Kidney (tissue), 13 donors: ENCODE measurements at regions not wholly inside any gene's neighbourhood (a gene's known extent, or its start where the extent isn't known, plus 50 kb on each side); places are given as distances from the start of the nearest gene placed in this dataset.

ENCODE experiments used
- DNase-seq, 5 donors: peaks; one replicate each; pipeline ENCODE4 v3.0.0-alpha.2; 2013 to 2020
- FAIRE-seq: peaks from 2 replicates; lab custom pipeline; 2012; peaks lifted over from hg19 to GRCh38; lab: Jason Lieb, UNC
- H3K27ac ChIP-seq, 2 donors: one replicate each; pipeline ENCODE4 v1.7.0; 2013; ENCODE audit warnings: low read depth in 2 of 2, low read length in 2 of 2, inconsistent platforms in 1 of 2
- H3K27me3 ChIP-seq: one replicate; pipeline ENCODE4 v1.7.1; 2013; ENCODE audit warnings: low read length, inconsistent platforms; ENCODE audit not compliant: control insufficient read depth, insufficient read depth
- H3K36me3 ChIP-seq, 3 donors: one replicate each; pipeline versions ENCODE4 v1.7.0 to v1.7.1; 2013; ENCODE audit warnings: low read length in 3 of 3, control low read depth in 1 of 3, inconsistent platforms in 1 of 3; ENCODE audit not compliant: insufficient read depth in 3 of 3, control insufficient read depth in 2 of 3
- H3K4me1 ChIP-seq, 3 donors: one replicate each; pipeline versions ENCODE4 v1.7.0 to v1.7.1; 2013; ENCODE audit warnings: low read length in 3 of 3, inconsistent platforms in 1 of 3, low read depth in 1 of 3; ENCODE audit not compliant: control insufficient read depth in 2 of 3, insufficient read depth in 2 of 3
- H3K4me3 ChIP-seq, 3 donors: one replicate each; pipeline versions ENCODE4 v1.7.0 to v1.8.1; 2013; ENCODE audit warnings: low read length in 3 of 3, control low read depth in 1 of 3, inconsistent platforms in 1 of 3
- H3K9ac ChIP-seq, 3 donors: one replicate each; pipeline versions ENCODE4 v1.7.0 to v1.7.1; 2013; ENCODE audit warnings: low read length in 3 of 3, control low read depth in 1 of 3, inconsistent platforms in 1 of 3
- H3K9me3 ChIP-seq, 3 donors: one replicate each; pipeline versions ENCODE4 v1.7.0 to v1.7.1; 2013; ENCODE audit warnings: low read length in 3 of 3, control low read depth in 1 of 3, inconsistent platforms in 1 of 3; ENCODE audit not compliant: control insufficient read depth in 2 of 3, insufficient read depth in 1 of 3
- intact Hi-C: fragments of 100-400 bp; cut with DNase I; formaldehyde crosslinking; loops from one replicate; pipeline ENCODE4 v1.11.1; 2022
- TF ChIP-seq, protein P1 (sequence below): IDR thresholded peaks from 3 replicates; pipeline ENCODE4 v1.5.1; 2012; ENCODE audit warnings: mild to moderate bottlenecking, moderate library complexity, borderline replicate concordance; ENCODE audit not compliant: insufficient read depth; ENCODE audit errors: extremely low read depth
- donor health status: control.
- donor health status: control.
- donor health status: control.
- donor health status: control.
- donor health status: control.
- donor health status: DM: yes; HTN: yes; CAD: no.
- donor health status: Normal renal cell carcinoma (clear cell type).

DNA sequence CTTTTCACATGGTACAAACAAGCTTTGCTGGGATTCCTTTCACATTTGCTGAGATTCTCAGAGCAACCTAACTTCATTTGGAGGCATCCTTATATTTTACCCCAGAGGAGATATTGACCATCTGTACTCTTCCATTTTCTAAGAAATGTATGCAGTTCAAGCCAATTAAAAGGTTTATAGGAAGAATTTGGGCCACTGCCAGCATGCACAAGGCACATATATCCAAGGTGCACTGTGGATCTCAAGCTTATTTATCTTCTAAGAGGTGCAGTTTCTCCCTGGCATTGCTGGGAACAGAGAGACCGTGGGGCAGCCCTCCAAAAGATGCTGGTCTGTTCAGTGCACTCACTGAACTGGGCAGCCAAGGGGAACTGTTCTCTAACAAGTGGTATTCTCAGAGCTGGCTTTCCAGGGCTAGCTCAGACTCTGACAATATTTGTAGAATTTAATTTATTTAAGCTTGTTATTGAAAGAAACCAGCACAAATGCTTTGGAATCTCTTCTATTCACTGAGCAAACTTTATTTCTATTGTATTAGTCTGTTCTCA lies 213.3 kb downstream of the TENT4A start:
- H3K4me1 ChIP-seq = no peaks in the 10 kb centered on the region
- FAIRE-seq = no peak

DNA sequence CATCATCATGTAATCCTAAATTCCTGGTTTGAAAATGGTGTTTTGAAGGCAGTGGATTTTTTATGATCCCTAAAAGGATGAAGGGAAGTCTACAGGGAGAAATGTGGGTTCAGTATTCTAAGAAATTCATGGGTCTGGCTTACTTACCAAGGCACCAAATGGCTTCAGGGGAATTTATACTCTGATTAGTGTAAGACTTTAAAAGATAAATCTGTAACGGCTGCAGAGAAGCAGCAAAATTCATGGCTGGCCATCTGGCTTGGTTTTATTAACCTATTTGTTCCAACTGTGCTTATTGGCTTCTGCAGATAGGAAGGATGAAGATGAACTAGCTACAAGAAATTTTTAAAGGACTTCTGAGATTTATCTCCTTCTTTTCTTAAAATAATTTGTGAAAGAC lies 222.8 kb downstream of the TENT4A start:
- Histone ChIP-seq H3K4me1 (no peaks in the 10 kb centered on the region), H3K27ac (no peak overlapping the region), H3K9ac (no peak overlapping the region), H3K36me3 (no peaks in the 10 kb centered on the region), H3K9me3 (no peaks in the 10 kb centered on the region), H3K4me3 (no peak overlapping the region), H3K27me3 (no peaks in the 10 kb centered on the region)
- TF ChIP-seq, protein P1, sequence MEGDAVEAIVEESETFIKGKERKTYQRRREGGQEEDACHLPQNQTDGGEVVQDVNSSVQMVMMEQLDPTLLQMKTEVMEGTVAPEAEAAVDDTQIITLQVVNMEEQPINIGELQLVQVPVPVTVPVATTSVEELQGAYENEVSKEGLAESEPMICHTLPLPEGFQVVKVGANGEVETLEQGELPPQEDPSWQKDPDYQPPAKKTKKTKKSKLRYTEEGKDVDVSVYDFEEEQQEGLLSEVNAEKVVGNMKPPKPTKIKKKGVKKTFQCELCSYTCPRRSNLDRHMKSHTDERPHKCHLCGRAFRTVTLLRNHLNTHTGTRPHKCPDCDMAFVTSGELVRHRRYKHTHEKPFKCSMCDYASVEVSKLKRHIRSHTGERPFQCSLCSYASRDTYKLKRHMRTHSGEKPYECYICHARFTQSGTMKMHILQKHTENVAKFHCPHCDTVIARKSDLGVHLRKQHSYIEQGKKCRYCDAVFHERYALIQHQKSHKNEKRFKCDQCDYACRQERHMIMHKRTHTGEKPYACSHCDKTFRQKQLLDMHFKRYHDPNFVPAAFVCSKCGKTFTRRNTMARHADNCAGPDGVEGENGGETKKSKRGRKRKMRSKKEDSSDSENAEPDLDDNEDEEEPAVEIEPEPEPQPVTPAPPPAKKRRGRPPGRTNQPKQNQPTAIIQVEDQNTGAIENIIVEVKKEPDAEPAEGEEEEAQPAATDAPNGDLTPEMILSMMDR = no peak
- no peak for FAIRE-seq
- DNase-seq = no peak
- intact Hi-C loops = no loop called here

More for the DNA sequence above, 213.3 kb downstream of the TENT4A start:
- H3K27ac ChIP-seq = no peak overlapping the region
- DNase-seq = no peak
- no peaks in the 10 kb centered on the region for H3K36me3 ChIP-seq
- H3K9ac ChIP-seq = no peak overlapping the region
- TF ChIP-seq, protein P1 = no peak
- H3K27me3 ChIP-seq = no peaks in the 10 kb centered on the region
- no peaks in the 10 kb centered on the region for H3K9me3 ChIP-seq
- no peak overlapping the region for H3K4me3 ChIP-seq
- intact Hi-C loops = no loop called here

DNA sequence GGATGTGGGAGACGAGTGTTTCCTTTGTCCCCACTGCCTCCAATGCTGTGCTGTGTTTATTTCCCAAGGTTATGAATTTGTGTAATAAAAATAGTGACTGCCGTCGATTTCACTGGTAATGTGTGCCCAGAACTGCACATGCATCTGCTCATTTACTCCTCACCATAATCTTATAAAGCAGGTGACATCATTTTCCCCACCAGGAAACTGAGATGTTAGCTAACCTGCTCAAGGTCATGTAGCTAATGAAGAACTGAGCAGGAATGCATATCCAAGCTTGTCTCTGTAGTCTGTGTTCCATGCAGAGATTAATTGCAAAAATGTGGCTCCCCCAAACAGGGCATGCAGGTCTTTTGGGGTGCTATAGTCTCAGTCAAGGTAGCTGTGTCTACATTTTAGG lies 224.4 kb downstream of the TENT4A start:
- H3K4me1 ChIP-seq = no peaks in the 10 kb centered on the region
- DNase-seq (no peak), FAIRE-seq (no peak)
- H3K36me3 ChIP-seq = no peaks in the 10 kb centered on the region
- H3K27me3 ChIP-seq = no peaks in the 10 kb centered on the region
- no peak overlapping the region for H3K9ac ChIP-seq
- intact Hi-C loops = no loop called here
- TF ChIP-seq, protein P1 = no peak
- H3K9me3 ChIP-seq = no peaks in the 10 kb centered on the region
- no peak overlapping the region for H3K27ac ChIP-seq
- H3K4me3 ChIP-seq = no peak overlapping the region

DNA sequence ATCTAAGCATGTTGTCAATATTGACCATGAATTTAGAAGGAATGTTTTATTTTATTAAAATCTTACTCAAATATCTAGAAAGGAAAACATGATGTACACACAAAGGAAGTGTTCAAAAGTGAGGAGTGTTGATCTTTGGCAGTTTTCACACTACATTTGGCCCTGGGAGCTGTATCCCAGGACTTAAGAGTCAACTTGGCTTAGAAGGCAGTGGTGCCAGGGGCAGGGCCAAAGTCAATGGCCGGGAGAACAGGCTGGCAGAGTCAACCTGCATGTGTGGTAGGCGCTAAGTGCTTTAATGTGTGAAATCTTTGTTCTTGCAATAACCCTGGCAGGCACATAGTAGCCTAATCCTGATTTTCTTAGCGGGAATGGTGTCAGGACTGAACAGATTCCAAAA lies 228.4 kb downstream of the TENT4A start:
- DNase-seq (no peak), FAIRE-seq (no peak)
- Histone ChIP-seq H3K9ac (no peak overlapping the region), H3K9me3 (no peaks in the 10 kb centered on the region), H3K36me3 (no peaks in the 10 kb centered on the region), H3K27ac (no peak overlapping the region), H3K27me3 (no peaks in the 10 kb centered on the region), H3K4me3 (no peak overlapping the region), H3K4me1 (no peaks in the 10 kb centered on the region)
- intact Hi-C loops = no loop called here
- TF ChIP-seq, protein P1 = no peak
